ENCODE measurements at regions not wholly inside any gene's neighbourhood (a gene's known extent, or its start where the extent isn't known, plus 50 kb on each side); places are given as distances from the start of the nearest gene placed in this dataset.

GRCh38 chr19:34852669-34853068 is 74.0 kb upstream of the ZNF30 start:
- TF ChIP-seq CTCF (IDR thresholded peaks at IDR 0.05; ENCODE audit: low read depth, low read length, poor library complexity, severe bottlenecking) (no peak), EZH2phosphoT487 (IDR thresholded peaks at IDR 0.05; ENCODE audit: borderline replicate concordance, low read length) (no peak)

All from DOHH2 (cell line).